Peyer's patch (tissue), 4 donors: ENCODE measurements at regions not wholly inside any gene's neighbourhood (a gene's known extent, or its start where the extent isn't known, plus 50 kb on each side); places are given as distances from the start of the nearest gene placed in this dataset.

Source experiments
- DNase-seq, 3 donors: peaks; one replicate each; pipeline ENCODE4 v3.0.0-alpha.2; 2017 to 2019
- H3K27ac ChIP-seq, 4 donors: fragments of 200-600 bp; sonication (generic); one replicate each; pipeline ENCODE4 v1.5.1; 2016 to 2019
- H3K27me3 ChIP-seq, 2 donors: fragments of 200-600 bp; sonication (generic); one replicate each; pipeline ENCODE4 v1.5.1; 2019
- H3K36me3 ChIP-seq, 3 donors: fragments of 200-600 bp; sonication (generic); one replicate each; pipeline ENCODE4 v1.5.1; 2016 to 2019
- H3K4me1 ChIP-seq, 4 donors: fragments of 200-600 bp; sonication (generic); one replicate each; pipeline ENCODE4 v1.5.1; 2016 to 2019
- H3K4me3 ChIP-seq, 4 donors: fragments of 200-600 bp; sonication (generic); 1 replicate in 3 of 4; 2 replicates in 1 of 4; pipeline ENCODE4 v1.5.1; 2016 to 2019; ENCODE audit warnings: mild to moderate bottlenecking in 1 of 4
- H3K9me3 ChIP-seq, 4 donors: fragments of 200-600 bp; sonication (generic); one replicate each; pipeline ENCODE4 v1.5.1; 2016 to 2019; ENCODE audit warnings: mild to moderate bottlenecking in 1 of 4
- POLR2A ChIP-seq, 2 donors: fragments of 450-650 bp; IDR thresholded peaks; one replicate each; pipeline ENCODE4 v1.5.1; 2017; ENCODE audit warnings: antibody characterized with exemption in 2 of 2, mild to moderate bottlenecking in 2 of 2, moderate library complexity in 2 of 2
- TF ChIP-seq, protein P1 (sequence below), 6 experiments: fragments of 450-650 bp in 4 of 6; fragments of 200-600 bp in 2 of 6; sonication (generic) in 1 of 6; IDR thresholded peaks; one replicate each; pipeline ENCODE4 v1.5.1; 2017 to 2019; ENCODE audit warnings: antibody characterized with exemption in 6 of 6, mild to moderate bottlenecking in 3 of 6, moderate library complexity in 1 of 6

DNA sequence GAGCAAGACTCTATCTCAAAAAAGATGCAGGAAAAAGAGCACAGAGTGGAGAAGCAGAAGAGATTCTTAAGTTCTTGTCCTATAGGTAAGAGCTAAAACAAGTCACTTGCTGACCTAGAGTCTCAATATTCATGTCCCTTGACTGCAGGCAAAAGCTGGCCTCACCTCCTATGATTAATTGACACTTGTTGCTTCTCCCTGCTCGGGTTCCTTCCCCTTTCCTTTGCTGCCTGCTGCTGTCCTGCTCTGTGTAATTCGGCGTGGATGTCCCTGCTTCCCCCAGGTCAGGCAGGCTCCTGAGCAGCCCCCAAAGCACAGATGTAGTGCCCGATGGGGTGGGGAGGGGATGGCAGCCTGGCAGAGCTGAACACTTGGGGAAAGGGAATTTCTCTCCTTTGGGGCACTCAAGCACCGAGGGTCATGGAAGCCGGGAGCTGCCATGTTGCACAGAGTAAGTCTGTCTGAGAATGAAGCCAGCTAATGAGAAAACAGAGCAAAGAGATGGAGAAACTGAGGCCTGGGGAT, 60.8 kb upstream of the NUP50 start:
- H3K9me3 ChIP-seq: no peaks in the 10 kb centered on the region
- TF ChIP-seq POLR2A (IDR thresholded peaks at IDR 0.05): no peak
- TF ChIP-seq, protein P1, sequence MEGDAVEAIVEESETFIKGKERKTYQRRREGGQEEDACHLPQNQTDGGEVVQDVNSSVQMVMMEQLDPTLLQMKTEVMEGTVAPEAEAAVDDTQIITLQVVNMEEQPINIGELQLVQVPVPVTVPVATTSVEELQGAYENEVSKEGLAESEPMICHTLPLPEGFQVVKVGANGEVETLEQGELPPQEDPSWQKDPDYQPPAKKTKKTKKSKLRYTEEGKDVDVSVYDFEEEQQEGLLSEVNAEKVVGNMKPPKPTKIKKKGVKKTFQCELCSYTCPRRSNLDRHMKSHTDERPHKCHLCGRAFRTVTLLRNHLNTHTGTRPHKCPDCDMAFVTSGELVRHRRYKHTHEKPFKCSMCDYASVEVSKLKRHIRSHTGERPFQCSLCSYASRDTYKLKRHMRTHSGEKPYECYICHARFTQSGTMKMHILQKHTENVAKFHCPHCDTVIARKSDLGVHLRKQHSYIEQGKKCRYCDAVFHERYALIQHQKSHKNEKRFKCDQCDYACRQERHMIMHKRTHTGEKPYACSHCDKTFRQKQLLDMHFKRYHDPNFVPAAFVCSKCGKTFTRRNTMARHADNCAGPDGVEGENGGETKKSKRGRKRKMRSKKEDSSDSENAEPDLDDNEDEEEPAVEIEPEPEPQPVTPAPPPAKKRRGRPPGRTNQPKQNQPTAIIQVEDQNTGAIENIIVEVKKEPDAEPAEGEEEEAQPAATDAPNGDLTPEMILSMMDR (IDR thresholded peaks at IDR 0.05): no peak
- H3K4me1 ChIP-seq: no peaks in the 10 kb centered on the region
- no peak overlapping the region for H3K4me3 ChIP-seq
- no peaks in the 10 kb centered on the region for H3K27me3 ChIP-seq
- no peak for DNase-seq
- H3K36me3 ChIP-seq: no peaks in the 10 kb centered on the region
- no peak overlapping the region for H3K27ac ChIP-seq

DNA sequence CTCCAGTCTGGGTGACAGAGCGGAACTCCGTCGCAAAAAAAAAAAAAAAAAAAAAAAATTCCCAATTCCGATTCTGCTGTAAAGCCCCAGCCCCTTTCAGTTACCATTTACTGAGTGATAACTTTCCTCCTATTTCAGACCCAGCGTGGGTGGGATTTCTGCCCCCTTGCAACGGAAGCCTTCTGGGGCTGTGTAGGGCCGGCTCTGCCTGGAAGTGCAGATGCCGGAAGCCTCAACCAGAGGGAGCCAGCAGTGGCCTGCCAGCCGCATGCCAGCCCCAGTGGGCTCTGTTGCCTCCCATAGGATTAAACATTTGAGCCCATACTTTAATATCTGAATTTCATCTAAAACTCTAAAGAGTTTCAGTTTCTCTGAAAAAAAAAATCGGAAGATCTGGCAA, 60.0 kb upstream of the NUP50 start:
- Histone ChIP-seq H3K36me3 (no peaks in the 10 kb centered on the region), H3K27ac (no peak overlapping the region), H3K4me1 (no peaks in the 10 kb centered on the region), H3K27me3 (no peaks in the 10 kb centered on the region), H3K4me3 (no peak overlapping the region), H3K9me3 (no peaks in the 10 kb centered on the region)
- no peak for DNase-seq
- no peak for TF ChIP-seq POLR2A (IDR thresholded peaks at IDR 0.05)
- TF ChIP-seq, protein P1 (IDR thresholded peaks at IDR 0.05): no peak

DNA sequence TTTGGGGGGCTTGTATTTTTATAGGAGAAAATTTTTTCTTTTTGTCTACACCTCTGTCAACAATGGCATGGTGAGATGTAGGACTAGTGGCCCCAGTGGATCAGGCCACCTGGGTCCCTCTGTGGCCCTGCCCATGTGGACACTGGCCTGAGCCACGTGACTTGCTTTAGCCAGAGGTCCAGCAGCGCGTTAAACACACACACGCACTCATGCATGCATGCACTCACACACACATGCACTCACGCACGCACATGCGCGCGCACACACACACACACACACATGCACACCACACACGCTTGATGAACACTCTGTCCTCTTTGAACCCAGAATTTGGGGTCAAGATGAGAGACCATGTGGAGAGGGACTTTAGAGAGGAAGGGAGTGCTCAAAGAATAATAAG, 59.4 kb upstream of the NUP50 start:
- H3K9me3 ChIP-seq: no peaks in the 10 kb centered on the region
- no peaks in the 10 kb centered on the region for H3K27me3 ChIP-seq
- no peak overlapping the region for H3K4me3 ChIP-seq
- DNase-seq: no peak
- no peaks in the 10 kb centered on the region for H3K36me3 ChIP-seq
- no peak overlapping the region for H3K27ac ChIP-seq
- no peak for TF ChIP-seq POLR2A (IDR thresholded peaks at IDR 0.05)
- TF ChIP-seq, protein P1 (IDR thresholded peaks at IDR 0.05): no peak
- no peaks in the 10 kb centered on the region for H3K4me1 ChIP-seq

DNA sequence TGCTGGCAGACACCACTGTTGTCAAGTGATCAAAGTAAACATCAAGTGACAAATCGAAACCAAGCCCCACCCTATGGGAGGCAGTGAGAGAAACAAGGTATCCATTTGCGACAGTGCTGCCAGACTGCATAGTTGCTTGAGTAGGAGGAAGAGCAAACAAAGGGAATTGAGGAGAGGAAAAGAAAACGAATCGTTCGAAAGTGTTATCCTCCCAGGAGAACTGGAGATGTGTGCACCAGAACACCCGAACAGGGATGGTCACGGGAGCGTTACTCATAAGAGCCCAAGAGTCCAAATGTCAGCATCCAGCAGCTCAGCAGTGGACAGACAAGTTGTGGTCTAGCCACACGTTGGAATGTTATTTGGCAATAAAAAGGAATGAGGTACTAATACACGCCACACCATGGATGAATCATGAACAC, 58.4 kb upstream of the NUP50 start:
- no peaks in the 10 kb centered on the region for H3K27me3 ChIP-seq
- no peaks in the 10 kb centered on the region for H3K4me1 ChIP-seq
- no peaks in the 10 kb centered on the region for H3K36me3 ChIP-seq
- no peak overlapping the region for H3K27ac ChIP-seq
- H3K9me3 ChIP-seq: no peaks in the 10 kb centered on the region
- no peak for DNase-seq
- no peak overlapping the region for H3K4me3 ChIP-seq
- TF ChIP-seq, protein P1 (IDR thresholded peaks at IDR 0.05): no peak
- no peak for TF ChIP-seq POLR2A (IDR thresholded peaks at IDR 0.05)

DNA sequence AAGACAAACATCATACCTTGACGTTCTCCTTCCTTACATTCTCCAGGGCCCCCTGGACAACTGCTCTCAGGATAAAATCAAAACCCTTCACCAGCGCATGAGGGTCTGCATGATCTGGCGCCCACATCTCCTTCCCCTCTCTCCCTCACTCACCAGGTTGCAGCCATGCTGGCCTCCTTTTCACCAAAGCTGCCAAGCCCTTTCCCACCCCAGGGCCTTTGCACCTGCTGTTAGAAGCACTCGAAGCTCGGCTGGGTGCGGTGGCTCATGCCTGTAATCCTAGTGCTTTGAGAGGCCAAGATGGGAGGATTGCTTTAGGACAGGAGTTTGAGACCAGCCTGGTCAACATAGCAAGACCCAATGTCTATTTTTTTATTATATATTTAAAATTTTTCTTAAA, 56.1 kb upstream of the NUP50 start:
- H3K4me1 ChIP-seq: no peaks in the 10 kb centered on the region
- H3K36me3 ChIP-seq: no peaks in the 10 kb centered on the region
- H3K9me3 ChIP-seq: no peaks in the 10 kb centered on the region
- H3K27ac ChIP-seq: no peak overlapping the region
- H3K4me3 ChIP-seq: no peak overlapping the region
- no peaks in the 10 kb centered on the region for H3K27me3 ChIP-seq
- TF ChIP-seq POLR2A (IDR thresholded peaks at IDR 0.05): no peak
- TF ChIP-seq, protein P1 (IDR thresholded peaks at IDR 0.05): no peak
- no peak for DNase-seq
